Stimulated activated naive CD8-positive, alpha-beta T cell treated with anti-CD3 and anti-CD28 coated beads, Interleukin-15, Interleukin-2, amounts not matched to agents 100 U/mL and 50 U/mL, for 24 hours (primary cell): ENCODE measurements at regions not wholly inside any gene's neighbourhood (a gene's known extent, or its start where the extent isn't known, plus 50 kb on each side); places are given as distances from the start of the nearest gene placed in this dataset.
"Not testable (repeated sequence)": the region's sequence is repeated elsewhere in the genome, so short reads cannot be mapped to it uniquely, and the experiment has no call there.

ENCODE experiments used
- ATAC-seq: fragments of 150-1000 bp; cut with Tn5 transposase; one replicate; pipeline ENCODE4 v1.10.0; 2021
- DNase-seq: peaks from one replicate; pipeline ENCODE4 v3.0.0; 2021

DNA sequence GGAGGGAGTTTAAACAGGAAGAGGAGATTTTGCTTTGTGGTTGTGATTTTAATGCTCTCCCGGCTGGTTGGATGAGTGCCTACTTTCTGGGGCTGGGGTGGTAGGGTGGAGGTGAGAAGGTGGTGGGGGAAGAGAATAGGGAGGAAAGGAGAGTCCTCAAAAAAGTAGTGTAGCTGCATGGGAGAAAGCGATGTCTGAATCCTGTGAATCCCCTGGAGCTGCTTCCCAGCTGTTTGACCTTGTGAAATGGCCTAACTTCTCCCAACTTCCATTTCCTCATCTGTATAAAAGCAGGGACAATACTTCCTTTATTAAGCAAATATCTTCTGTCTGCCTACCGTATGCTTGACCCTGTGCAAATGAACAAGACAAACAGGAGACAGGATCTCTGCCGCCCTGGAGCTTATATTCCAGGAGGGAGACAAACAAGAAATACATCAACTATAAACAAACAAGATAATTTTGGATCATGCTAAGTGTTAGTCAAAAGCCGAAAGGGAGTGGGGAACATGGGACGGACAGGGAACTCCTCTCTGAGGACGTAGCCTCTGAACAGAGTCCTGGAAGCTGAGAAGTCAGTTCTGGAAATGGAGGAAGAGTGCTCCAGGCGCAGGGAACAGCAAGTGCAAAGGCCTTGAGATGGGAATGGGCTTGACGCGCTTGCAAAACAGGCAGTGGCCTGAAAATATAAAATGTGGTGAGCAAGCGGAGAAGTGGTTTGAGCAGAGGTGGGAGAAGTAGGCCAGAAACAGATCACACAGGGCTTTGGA lies 103.5 kb downstream of the SPRY4 start:
- ATAC-seq: no peak
- DNase-seq: no peak

DNA sequence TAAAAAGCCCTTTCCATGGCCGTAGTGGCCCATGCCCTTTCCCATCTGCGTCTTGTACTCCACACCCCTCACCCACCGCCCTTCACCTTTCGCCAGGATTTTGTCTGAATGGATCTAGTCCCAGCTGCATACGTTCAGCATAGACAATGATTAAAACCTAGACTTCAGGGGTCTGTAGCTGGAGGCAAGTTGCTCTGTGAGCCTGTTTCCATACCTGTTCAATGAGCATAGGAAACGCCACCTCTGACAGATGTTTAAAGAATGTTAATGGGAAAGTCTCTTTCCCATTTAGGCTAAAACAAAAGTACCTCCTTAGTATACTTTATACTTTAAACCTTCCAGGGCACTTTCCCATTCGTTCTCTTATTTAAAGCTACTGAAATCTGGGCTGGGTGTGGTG lies 105.7 kb downstream of the SPRY4 start:
- ATAC-seq (no peak), DNase-seq (no peak)

DNA sequence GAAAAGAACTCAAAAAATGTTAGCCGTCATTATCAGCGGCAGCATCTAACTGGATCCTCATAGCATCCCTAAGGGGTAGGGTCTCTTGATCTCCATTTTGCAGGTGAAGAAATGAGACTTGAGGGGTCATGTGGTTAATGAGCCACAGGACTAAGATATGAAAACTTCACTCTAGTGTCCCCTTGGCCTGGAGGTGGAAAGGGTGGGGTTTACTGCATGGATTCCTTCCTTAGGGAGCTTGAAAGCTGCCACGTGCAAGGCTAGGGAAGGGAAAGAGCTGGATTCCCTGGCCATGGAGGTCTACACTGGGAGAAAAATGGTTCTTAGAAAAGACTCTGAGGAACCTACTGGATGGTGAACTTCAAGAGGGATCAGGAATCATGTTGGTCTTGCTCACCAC lies 107.9 kb downstream of the SPRY4 start:
- DNase-seq (no peak), ATAC-seq (no peak)

- no peak for DNase-seq
These were observed 107.5 kb downstream of the NDFIP1 start for GRCh38 chr5:142215915-142216681.

DNA sequence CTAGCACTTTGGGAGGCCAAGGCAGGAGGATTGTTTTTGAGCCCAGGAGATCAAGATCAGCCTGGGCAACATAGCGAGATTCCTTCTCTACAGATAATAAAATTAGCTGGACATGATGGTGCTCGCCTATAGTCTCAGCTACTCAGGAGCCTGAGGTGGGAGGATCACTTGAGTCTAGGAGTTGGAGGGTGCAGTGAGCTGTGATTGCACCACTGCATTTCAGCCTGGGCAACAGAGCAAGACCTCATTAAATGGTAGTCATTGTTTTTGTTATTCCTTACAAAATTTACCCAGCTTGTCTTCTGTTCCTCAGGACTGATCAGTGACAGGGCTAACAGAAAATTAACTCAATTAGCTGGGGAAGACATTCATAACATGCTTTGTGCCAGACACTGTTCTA lies 104.5 kb downstream of the NDFIP1 start:
- ATAC-seq: no peak
- no peak for DNase-seq

More at GRCh38 chr5:142215915-142216681, 107.5 kb downstream of the NDFIP1 start:
- ATAC-seq: no peak

DNA sequence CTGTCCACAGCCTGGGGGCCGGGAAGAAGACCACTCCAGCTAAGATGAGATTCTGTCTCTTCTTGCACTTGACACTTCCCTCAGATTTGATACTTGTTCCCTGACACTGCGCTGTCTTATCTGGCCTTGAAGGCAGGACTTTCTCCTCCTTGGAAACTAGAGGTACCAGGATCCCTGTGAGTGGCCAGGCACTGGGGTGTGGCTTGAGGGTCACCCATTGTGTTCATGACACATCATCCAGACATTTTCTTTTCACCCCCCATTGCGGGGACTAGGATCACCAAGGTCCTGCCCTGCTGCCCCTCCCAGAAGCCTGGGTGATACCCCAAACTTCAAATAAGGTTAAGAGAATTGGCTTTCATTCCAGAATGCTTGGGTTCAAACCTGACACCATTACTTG lies 103.3 kb downstream of the NDFIP1 start:
- ATAC-seq (no peak), DNase-seq (no peak)

GRCh38 chr5:142210864-142211412 lies 102.4 kb downstream of the NDFIP1 start:
- no peak for ATAC-seq
- DNase-seq: no peak

GRCh38 chr5:142210011-142210410 lies 101.4 kb downstream of the NDFIP1 start:
- DNase-seq (no peak), ATAC-seq (no peak)

GRCh38 chr5:142208777-142209312 lies 100.3 kb downstream of the NDFIP1 start:
- DNase-seq: no peak
- ATAC-seq: no peak

GRCh38 chr5:142208244-142208643 lies 99.7 kb downstream of the NDFIP1 start:
- ATAC-seq, DNase-seq: not testable (repeated sequence)

DNA sequence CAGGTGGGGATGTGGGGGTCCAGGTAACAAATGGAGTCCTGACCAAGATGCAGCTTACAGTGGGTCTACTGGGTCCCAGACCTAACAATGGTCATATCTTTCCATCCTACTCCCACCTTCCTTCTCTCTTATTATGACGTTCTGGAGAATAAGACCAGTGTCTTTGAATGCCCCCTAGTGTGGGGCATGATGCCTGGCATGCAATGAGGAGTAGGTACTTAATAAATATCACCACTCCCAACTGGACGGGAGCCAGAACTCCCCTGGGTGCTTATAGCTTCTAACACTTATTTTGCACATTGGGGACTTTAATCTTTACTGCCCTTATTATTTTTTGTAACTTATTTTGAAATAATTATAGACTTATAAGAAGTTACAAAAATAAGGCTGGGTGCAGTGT lies 98.2 kb downstream of the NDFIP1 start:
- ATAC-seq: no peak

GRCh38 chr5:142204219-142204618 lies 95.6 kb downstream of the NDFIP1 start:
- no peak for DNase-seq
- ATAC-seq: no peak

More for the DNA sequence above, 98.2 kb downstream of the NDFIP1 start:
- DNase-seq: no peak
